GM23248 (cell line): ENCODE measurements at regions not wholly inside any gene's neighbourhood (a gene's known extent, or its start where the extent isn't known, plus 50 kb on each side); places are given as distances from the start of the nearest gene placed in this dataset.

Experiments used
- DNase-seq: peaks from one replicate; pipeline ENCODE4 v3.0.0-alpha.2; 2015
- H2AFZ ChIP-seq: fragments of 200-600 bp; sonication (generic); 2 replicates; pipeline ENCODE4 v1.6.1; 2016; ENCODE audit warnings: antibody characterized with exemption
- H3F3A ChIP-seq: fragments of 200-600 bp; sonication (generic); 2 replicates; pipeline ENCODE4 v1.6.1; 2016; ENCODE audit warnings: mild to moderate bottlenecking, antibody characterized with exemption, mixed run types; ENCODE audit not compliant: insufficient read depth
- H3K27ac ChIP-seq: fragments of 200-600 bp; sonication (generic); 2 replicates; pipeline ENCODE4 v1.5.1; 2016; ENCODE audit warnings: mild to moderate bottlenecking
- H3K27me3 ChIP-seq: fragments of 200-600 bp; sonication (generic); replicated peaks from 2 replicates; pipeline ENCODE4 v1.6.1; 2016; ENCODE audit warnings: mild to moderate bottlenecking; ENCODE audit not compliant: insufficient read depth
- H3K36me3 ChIP-seq: fragments of 200-600 bp; sonication (generic); 2 replicates; pipeline ENCODE4 v1.6.1; 2016; ENCODE audit warnings: low read depth, mild to moderate bottlenecking
- H3K4me1 ChIP-seq: fragments of 200-600 bp; sonication (generic); 2 replicates; pipeline ENCODE4 v1.6.1; 2016; ENCODE audit warnings: mild to moderate bottlenecking; ENCODE audit not compliant: insufficient read depth
- H3K4me2 ChIP-seq: fragments of 200-600 bp; sonication (generic); one replicate; pipeline ENCODE4 v1.6.1; 2016; ENCODE audit warnings: mild to moderate bottlenecking; ENCODE audit not compliant: unreplicated experiment
- H3K4me3 ChIP-seq: fragments of 200-600 bp; sonication (generic); 2 replicates; pipeline ENCODE4 v1.5.1; 2016; ENCODE audit warnings: mild to moderate bottlenecking
- H3K79me2 ChIP-seq: fragments of 200-600 bp; sonication (generic); 2 replicates; pipeline ENCODE4 v1.6.1; 2016; ENCODE audit warnings: mild to moderate bottlenecking; ENCODE audit not compliant: insufficient read depth
- H3K9ac ChIP-seq: fragments of 200-600 bp; sonication (generic); 2 replicates; pipeline ENCODE4 v1.6.1; 2016; ENCODE audit warnings: mild to moderate bottlenecking
- H3K9me2 ChIP-seq: fragments of 200-600 bp; sonication (generic); 2 replicates; pipeline ENCODE4 v1.6.1; 2016; ENCODE audit warnings: mixed run types, mild to moderate bottlenecking, moderate library complexity; ENCODE audit not compliant: insufficient read depth
- H3K9me3 ChIP-seq: fragments of 200-600 bp; sonication (generic); one replicate; pipeline ENCODE4 v1.6.1; 2017; ENCODE audit warnings: low read depth
- H4K20me1 ChIP-seq: fragments of 200-600 bp; sonication (generic); 2 replicates; pipeline ENCODE4 v1.6.0; 2016; ENCODE audit not compliant: insufficient read depth
- EZH2 ChIP-seq: fragments of 200-600 bp; sonication (generic); IDR thresholded peaks from 2 replicates; pipeline ENCODE4 v1.6.1; 2018; ENCODE audit warnings: antibody characterized with exemption, mild to moderate bottlenecking; ENCODE audit not compliant: insufficient read depth, poor library complexity, severe bottlenecking
- EZH2phosphoT487 ChIP-seq: fragments of 200-600 bp; sonication (generic); IDR thresholded peaks from 2 replicates; pipeline ENCODE4 v1.6.1; 2018; ENCODE audit warnings: antibody characterized with exemption, moderate library complexity, mild to moderate bottlenecking, low read depth; ENCODE audit not compliant: insufficient read depth
- WGBS, 2 experiments: methylation state at CpG; one replicate each; pipeline ENCODE4 v1.1.6; 2015 to 2017; ENCODE audit warnings: low lambda C conversion rate in 2 of 2, low coverage in 1 of 2; ENCODE audit errors: missing lambda C conversion rate in 2 of 2; 5-methylcytosine and 5-hydroxymethylcytosine counted together
- in situ Hi-C: fragments of 300-500 bp; cut with MboI; formaldehyde crosslinking; loops from 2 replicates; pipeline ENCODE4 v1.15.0; 2020

DNA sequence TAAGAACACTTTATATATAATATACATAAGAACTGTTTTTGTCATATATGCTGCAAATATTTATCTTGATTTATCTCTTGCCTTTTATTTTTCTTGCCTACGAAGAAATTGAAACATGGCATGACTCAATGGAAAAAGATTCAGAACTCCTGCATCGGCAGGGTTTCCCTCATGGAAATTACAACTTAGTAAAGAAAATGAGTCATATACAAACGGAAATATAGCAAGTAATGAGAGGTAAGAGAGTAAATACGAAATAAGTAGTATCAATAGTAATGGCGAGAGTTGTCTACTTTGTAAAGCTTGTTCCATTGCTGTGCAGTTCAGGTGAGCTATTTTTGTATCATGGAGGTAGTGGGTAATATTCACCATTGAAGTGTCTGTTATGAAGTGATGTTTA is 350.4 kb downstream of the DDX10 start:
- H3K36me3 ChIP-seq: no peaks in the 10 kb centered on the region
- H3K9me2 ChIP-seq: no peaks in the 10 kb centered on the region
- H3K27me3 ChIP-seq: no peaks in the 10 kb centered on the region
- H3K4me1 ChIP-seq: peaks cover 6% of the 10 kb centered on the region
- H3K9ac ChIP-seq: no peak overlapping the region
- peak overlapping the region; percentile 27 for H3K4me2 ChIP-seq
- H3K9me3 ChIP-seq: no peaks in the 10 kb centered on the region
- 29 to 35% methylated on average over 5 of the region's 5 CpGs for WGBS, 2 experiments
- no peaks in the 10 kb centered on the region for H4K20me1 ChIP-seq
- no peak overlapping the region for H2AFZ ChIP-seq
- H3F3A ChIP-seq: no peaks in the 10 kb centered on the region
- in situ Hi-C loops: no loop called here
- H3K27ac ChIP-seq: no peak overlapping the region
- H3K4me3 ChIP-seq: no peak overlapping the region
- peak; percentile 77 for DNase-seq
- TF ChIP-seq EZH2phosphoT487 (no peak), EZH2 (no peak)
- H3K79me2 ChIP-seq: no peaks in the 10 kb centered on the region

DNA sequence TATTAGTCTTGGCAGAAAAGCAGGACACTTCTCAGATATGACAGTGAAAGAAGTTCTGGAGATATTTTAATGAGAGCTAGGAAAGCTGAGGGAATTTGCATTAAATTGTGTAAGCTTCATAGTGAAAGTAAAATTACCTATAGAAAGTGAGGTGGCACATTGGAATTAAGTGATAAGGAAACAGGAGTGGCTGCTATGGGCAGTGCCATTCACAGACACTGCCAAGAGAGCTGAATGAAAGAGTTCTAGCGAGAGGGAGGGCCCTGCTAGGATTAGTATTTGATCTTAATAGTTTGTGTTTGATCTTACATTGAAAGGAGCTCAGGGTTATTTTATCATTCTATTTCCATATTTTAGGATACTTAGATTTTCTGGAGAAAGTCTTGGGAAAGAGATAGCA is 351.9 kb downstream of the DDX10 start:
- H3K36me3 ChIP-seq: no peaks in the 10 kb centered on the region
- H3F3A ChIP-seq: no peaks in the 10 kb centered on the region
- no peak overlapping the region for H3K27ac ChIP-seq
- H3K4me1 ChIP-seq: peaks cover 6% of the 10 kb centered on the region
- 86 to 100% methylated on average over 1 of the region's 1 CpG for WGBS, 2 experiments
- in situ Hi-C loops: no loop called here
- no peaks in the 10 kb centered on the region for H3K79me2 ChIP-seq
- no peak for TF ChIP-seq EZH2phosphoT487
- no peak for TF ChIP-seq EZH2
- no peak overlapping the region for H3K9ac ChIP-seq
- no peak for DNase-seq
- H3K27me3 ChIP-seq: no peaks in the 10 kb centered on the region
- no peaks in the 10 kb centered on the region for H3K9me2 ChIP-seq
- no peak overlapping the region for H2AFZ ChIP-seq
- H3K9me3 ChIP-seq: no peaks in the 10 kb centered on the region
- no peaks in the 10 kb centered on the region for H4K20me1 ChIP-seq
- no peak overlapping the region for H3K4me2 ChIP-seq
- no peak overlapping the region for H3K4me3 ChIP-seq

DNA sequence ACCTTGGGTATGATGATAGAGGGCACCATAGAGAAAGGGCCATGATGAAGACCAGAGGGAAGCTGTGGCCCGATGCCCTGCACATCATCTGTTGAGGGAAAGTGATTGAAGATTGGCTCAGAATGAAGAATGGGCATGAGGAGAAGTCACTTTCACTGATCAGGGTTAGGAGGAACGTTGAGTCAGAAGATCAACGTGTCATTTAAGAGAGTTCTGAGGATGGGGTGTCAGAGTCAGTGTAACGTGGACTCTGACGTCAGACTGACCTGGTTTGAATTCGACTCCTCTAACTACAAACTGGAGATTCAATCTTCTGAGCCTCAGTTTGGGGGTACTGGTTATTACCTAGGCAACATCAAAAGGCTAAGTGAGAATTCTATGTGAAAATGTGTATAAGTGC is 352.6 kb downstream of the DDX10 start:
- Histone ChIP-seq H3K9me2 (no peaks in the 10 kb centered on the region), H2AFZ (no peak overlapping the region), H3F3A (no peaks in the 10 kb centered on the region), H3K36me3 (no peaks in the 10 kb centered on the region), H3K9me3 (no peaks in the 10 kb centered on the region), H3K4me3 (no peak overlapping the region), H4K20me1 (no peaks in the 10 kb centered on the region), H3K27ac (no peak overlapping the region), H3K4me1 (peaks cover 6% of the 10 kb centered on the region), H3K4me2 (no peak overlapping the region), H3K79me2 (no peaks in the 10 kb centered on the region), H3K27me3 (no peaks in the 10 kb centered on the region), H3K9ac (no peak overlapping the region)
- 92 to 93% methylated on average over 6 of the region's 6 CpGs for WGBS, 2 experiments
- no peak for DNase-seq
- TF ChIP-seq EZH2 (no peak), EZH2phosphoT487 (no peak)
- in situ Hi-C loops: no loop called here

DNA sequence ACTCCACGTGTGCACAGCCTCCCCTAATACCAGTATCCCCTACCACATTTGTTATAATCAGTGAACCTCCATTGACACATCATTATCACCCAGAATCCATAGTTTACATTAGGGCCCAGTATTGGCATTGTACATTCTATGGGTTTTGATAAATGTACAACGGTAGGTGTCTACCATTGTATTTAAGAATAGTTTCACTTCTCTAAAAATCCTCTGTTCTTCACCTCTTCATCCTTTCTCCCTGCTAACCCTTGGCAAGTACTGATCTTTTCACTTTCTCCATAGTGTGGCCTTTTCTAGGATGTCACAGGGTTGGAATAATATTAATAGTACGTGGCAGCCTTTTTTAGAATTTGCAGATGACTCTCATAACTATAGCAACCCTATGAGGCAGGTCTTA is 353.8 kb downstream of the DDX10 start:
- Histone ChIP-seq H3K27me3 (no peaks in the 10 kb centered on the region), H3K4me2 (no peak overlapping the region), H3F3A (no peaks in the 10 kb centered on the region), H3K4me1 (peaks cover 6% of the 10 kb centered on the region), H3K9ac (no peak overlapping the region), H3K36me3 (no peaks in the 10 kb centered on the region), H3K9me2 (no peaks in the 10 kb centered on the region), H3K4me3 (no peak overlapping the region), H2AFZ (no peak overlapping the region), H3K9me3 (no peaks in the 10 kb centered on the region), H4K20me1 (no peaks in the 10 kb centered on the region), H3K79me2 (no peaks in the 10 kb centered on the region), H3K27ac (no peak overlapping the region)
- TF ChIP-seq EZH2: no peak
- TF ChIP-seq EZH2phosphoT487: no peak
- in situ Hi-C loops: no loop called here
- 75 to 78% methylated on average over 3 of the region's 3 CpGs for WGBS, 2 experiments
- DNase-seq: no peak

DNA sequence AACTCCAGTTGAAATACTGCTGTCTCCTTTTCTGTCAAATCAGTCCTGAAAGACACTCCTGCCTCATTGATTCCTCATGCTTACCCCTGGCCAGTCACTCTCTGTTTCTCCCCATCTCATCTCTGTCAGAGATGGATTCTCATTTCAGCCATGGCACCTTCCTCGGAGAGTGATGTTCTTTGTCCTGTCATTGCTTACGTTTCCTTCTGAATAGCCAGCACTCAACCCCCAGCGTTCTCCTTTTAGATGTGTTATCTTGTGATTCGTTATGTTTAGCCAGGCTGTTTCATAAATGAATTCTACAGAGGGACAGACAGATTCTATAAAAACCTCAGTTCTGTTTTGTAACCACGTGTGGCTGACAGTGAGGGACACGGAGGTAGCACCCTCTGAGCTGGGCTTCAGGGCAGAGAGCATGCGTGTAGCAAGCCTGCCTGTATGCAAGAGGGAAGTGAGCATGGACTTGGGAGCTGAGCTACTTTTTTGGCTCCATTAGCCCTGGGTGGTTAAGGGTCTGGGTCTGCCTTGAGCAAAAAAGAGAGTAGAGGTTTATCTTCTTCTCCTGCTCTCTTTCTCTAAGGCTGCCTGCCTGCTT is 354.6 kb downstream of the DDX10 start:
- Histone ChIP-seq H3F3A (no peaks in the 10 kb centered on the region), H3K9me3 (no peaks in the 10 kb centered on the region), H3K79me2 (no peaks in the 10 kb centered on the region), H3K4me1 (peaks cover 6% of the 10 kb centered on the region), H3K9me2 (no peaks in the 10 kb centered on the region), H2AFZ (no peak overlapping the region), H3K4me2 (no peak overlapping the region), H3K27ac (no peak overlapping the region), H3K27me3 (no peaks in the 10 kb centered on the region), H3K36me3 (no peaks in the 10 kb centered on the region), H3K9ac (no peak overlapping the region), H3K4me3 (no peak overlapping the region), H4K20me1 (no peaks in the 10 kb centered on the region)
- WGBS, 2 experiments: 82 to 83% methylated on average over 7 of the region's 7 CpGs
- TF ChIP-seq EZH2 (no peak), EZH2phosphoT487 (no peak)
- DNase-seq: no peak
- in situ Hi-C loops: no loop called here
